HFF-Myc (cell line): ENCODE measurements at regions not wholly inside any gene's neighbourhood (a gene's known extent, or its start where the extent isn't known, plus 50 kb on each side); places are given as distances from the start of the nearest gene placed in this dataset.

ENCODE experiments used
- DNase-seq: peaks from one replicate; pipeline ENCODE4 v3.0.0-alpha.2; 2011; ENCODE audit warnings: low read depth; ENCODE audit errors: extremely low read depth
- H3K4me3 ChIP-seq: replicated peaks from 2 replicates; pipeline ENCODE4 v1.5.1; 2011; ENCODE audit warnings: low read depth, mild to moderate bottlenecking, control low read depth, low read length
- TF ChIP-seq, protein P1 (sequence below): IDR thresholded peaks from 2 replicates; pipeline ENCODE4 v1.5.1; 2012; ENCODE audit warnings: mild to moderate bottlenecking, low read depth, low read length, control low read depth; ENCODE audit errors: missing control alignments

DNA sequence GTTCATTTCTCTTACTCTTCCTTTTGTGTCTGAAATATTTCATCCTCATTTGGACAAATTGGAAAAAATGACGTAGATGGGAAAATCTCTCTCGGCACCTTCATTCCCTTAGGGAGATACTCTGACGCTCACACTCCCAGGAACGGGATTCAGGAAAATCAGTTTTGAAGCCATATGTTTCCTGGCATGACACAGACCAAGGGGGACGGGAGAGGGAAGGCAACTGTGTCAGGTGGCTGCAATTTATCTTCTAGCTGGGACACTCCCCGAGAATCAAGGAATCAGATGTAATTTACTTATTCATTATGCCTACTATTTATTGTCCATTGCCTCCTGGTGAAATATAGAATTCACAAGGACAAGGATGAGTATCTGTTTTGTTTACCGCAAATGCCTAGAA, 65.5 kb downstream of the IRX5 start:
- DNase-seq, result no peak
- TF ChIP-seq, protein P1, sequence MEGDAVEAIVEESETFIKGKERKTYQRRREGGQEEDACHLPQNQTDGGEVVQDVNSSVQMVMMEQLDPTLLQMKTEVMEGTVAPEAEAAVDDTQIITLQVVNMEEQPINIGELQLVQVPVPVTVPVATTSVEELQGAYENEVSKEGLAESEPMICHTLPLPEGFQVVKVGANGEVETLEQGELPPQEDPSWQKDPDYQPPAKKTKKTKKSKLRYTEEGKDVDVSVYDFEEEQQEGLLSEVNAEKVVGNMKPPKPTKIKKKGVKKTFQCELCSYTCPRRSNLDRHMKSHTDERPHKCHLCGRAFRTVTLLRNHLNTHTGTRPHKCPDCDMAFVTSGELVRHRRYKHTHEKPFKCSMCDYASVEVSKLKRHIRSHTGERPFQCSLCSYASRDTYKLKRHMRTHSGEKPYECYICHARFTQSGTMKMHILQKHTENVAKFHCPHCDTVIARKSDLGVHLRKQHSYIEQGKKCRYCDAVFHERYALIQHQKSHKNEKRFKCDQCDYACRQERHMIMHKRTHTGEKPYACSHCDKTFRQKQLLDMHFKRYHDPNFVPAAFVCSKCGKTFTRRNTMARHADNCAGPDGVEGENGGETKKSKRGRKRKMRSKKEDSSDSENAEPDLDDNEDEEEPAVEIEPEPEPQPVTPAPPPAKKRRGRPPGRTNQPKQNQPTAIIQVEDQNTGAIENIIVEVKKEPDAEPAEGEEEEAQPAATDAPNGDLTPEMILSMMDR, result no peak
- no peak overlapping the region for H3K4me3 ChIP-seq

DNA sequence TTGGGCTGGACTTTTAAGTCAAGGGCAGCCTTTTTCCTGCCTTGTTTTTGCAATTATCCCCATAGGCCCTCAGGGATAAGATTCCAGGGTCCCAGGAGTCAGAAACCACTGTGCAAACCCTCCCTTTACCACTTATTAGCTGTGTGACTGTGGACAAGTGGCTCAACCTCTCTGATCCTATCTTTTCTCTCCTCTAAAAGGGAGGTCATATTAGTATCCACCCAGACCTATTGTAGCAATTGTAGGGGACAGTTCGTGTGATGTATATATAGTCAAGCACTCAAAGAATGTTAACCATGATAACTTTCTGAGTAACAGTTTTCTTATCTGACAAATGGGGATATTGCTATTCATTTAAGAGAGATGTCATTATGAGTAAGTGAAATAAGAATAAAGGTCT, 68.2 kb downstream of the IRX5 start:
- TF ChIP-seq, protein P1, result no peak
- H3K4me3 ChIP-seq, result no peak overlapping the region
- no peak for DNase-seq

DNA sequence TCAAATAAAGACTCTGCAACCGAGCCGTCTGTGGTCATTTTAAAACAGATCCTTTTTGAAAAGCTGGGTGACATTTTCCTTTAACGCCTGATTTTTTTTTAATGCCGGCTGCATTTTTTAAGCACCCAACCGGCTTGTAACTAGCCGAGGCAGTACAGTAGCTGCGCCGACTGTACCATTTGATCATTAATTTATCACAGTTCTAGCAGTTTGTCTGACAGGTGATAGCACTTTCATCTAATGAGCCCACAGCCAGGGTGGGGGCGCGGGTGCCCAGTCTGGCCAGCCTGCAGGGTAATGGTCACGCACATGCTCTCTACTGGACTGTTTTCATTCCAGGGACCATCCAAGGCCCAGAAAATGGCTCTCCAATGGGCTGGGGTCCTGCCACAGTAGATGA, 68.8 kb downstream of the IRX5 start:
- TF ChIP-seq, protein P1, result no peak
- DNase-seq, result no peak
- no peak overlapping the region for H3K4me3 ChIP-seq

DNA sequence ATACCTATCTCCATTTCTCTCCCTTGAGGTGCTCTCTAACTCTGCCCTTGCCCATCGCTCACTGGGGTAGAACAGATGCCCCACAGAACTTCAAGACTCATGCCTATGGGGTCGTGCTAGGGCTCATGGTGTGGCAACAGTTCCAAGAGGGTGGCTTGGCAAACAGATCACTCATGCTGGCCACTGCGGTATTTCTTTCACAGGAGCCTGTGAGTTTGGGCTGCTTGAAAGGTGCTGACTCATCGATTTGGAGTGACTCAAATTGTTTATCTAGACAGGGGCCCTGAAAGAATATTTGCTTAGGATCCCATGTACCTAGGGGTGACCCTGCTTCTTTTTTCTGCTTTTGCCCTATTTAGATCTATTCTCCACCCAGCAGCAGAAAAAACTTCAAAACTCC, 69.9 kb downstream of the IRX5 start:
- TF ChIP-seq, protein P1, result no peak
- DNase-seq, result no peak
- H3K4me3 ChIP-seq, result no peak overlapping the region

DNA sequence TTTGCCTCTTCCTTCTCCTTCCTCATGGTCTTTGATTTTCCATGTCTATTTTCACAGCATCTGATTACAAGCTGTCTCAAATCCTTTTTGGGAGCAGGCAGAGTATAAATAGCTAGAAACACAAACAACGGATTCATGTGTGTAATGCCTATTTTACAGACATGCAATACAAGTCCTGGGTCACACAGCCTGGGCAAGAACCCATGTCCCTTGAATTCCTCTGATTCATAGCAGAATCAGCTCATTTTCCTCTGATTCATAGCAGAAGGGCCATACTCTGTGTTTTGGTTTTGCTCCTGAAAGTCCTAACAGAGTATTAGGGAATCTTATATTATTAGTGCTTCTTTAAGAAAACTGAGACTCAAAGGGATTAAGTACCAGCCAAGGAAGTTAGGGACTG, 71.3 kb downstream of the IRX5 start:
- TF ChIP-seq, protein P1, result no peak

DNA sequence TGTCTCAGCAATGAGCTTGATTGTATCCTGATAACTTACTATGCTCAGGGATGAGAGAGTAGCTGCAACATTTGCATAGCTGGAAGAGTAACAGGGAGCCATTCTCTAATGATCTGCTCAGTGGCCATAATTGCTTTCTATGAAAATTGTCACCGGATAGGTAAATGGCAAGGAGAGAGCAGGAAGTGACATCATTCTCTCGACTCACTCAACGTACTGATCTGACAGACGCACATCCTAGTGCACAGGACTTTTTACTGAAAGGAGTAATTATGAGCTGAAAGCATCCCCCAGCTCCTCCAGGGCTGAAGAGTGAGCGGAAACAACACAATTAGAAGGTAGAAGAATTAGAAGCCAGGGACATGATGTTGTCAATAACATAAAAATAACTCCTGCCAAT, 71.8 kb downstream of the IRX5 start:
- DNase-seq, result no peak
- TF ChIP-seq, protein P1, result no peak
- H3K4me3 ChIP-seq, result no peak overlapping the region

More for the DNA sequence above, 71.3 kb downstream of the IRX5 start:
- DNase-seq, result no peak
- H3K4me3 ChIP-seq, result no peak overlapping the region

DNA sequence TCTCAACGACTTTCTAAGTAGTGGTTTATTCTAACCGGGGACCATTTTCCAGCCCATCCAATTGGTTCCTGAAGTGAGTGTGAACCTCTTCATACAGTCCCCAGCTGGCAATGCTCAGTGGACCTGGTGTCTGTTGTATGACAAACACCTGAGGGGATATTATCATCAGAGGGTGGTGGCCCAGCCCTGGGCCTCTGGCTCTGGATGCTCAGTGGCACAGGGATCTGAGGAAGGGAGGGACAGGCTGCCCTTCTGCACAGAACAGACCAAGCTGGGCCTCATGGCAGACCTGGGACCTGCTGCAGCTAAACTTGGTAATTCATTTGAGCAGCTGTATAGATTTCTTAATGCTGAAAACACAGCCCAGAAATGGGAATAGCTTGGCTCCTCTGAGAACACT, 72.6 kb downstream of the IRX5 start:
- H3K4me3 ChIP-seq, result no peak overlapping the region
- TF ChIP-seq, protein P1, result no peak
- no peak for DNase-seq
